ENCODE measurements at regions not wholly inside any gene's neighbourhood (a gene's known extent, or its start where the extent isn't known, plus 50 kb on each side); places are given as distances from the start of the nearest gene placed in this dataset.
"Not testable (repeated sequence)": the region's sequence is repeated elsewhere in the genome, so short reads cannot be mapped to it uniquely, and the experiment has no call there.

DNA sequence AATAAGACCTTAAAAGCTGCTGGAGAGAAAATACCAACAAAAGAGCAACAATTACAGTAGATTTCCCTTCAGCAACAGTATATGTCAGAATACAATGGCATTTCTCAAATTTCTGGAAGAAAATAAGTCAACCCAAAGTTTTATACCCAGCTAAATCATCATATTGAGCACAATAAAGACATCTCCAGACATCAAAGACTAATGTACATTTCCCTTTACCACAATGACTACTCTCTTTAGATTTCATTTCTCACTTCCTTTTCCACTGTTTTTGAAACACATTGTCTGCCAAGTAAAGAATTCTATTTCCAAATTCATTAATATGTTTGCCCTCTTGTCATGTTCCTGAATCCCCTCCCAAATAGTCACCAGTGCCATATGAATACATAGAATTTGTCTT is 111.4 kb downstream of the POU4F1 start:
- Histone ChIP-seq H3K4me1 (ENCODE audit: insufficient read depth, low read length, poor library complexity, severe bottlenecking) (no peaks in the 10 kb centered on the region), H2AFZ (ENCODE audit: low read length) (no peak overlapping the region), H3K27me3 (ENCODE audit: insufficient read depth, low read length, poor library complexity, severe bottlenecking) (no peaks in the 10 kb centered on the region), H3K9ac (ENCODE audit: low read depth, low read length, poor library complexity, severe bottlenecking) (no peak overlapping the region), H3K9me2 (replicated peaks; ENCODE audit: low read depth, low read length) (no peaks in the 10 kb centered on the region), H3K4me3 (ENCODE audit: low read length, poor library complexity, severe bottlenecking) (no peak overlapping the region), H3K79me2 (ENCODE audit: insufficient read depth, low read length) (no peaks in the 10 kb centered on the region), H3K4me2 (ENCODE audit: low read depth, low read length, poor library complexity, severe bottlenecking) (no peak overlapping the region), H4K20me1 (ENCODE audit: insufficient read depth, low read length, poor library complexity, severe bottlenecking) (no peaks in the 10 kb centered on the region), H3K9me3 (ENCODE audit: insufficient read depth, low read depth, low read length) (no peaks in the 10 kb centered on the region), H3K36me3 (ENCODE audit: insufficient read depth, low read length) (no peaks in the 10 kb centered on the region), H3F3A (ENCODE audit: low read depth) (no peaks in the 10 kb centered on the region)
- TF ChIP-seq EZH2phosphoT487 (IDR thresholded peaks at IDR 0.05; ENCODE audit: borderline replicate concordance) = no peak
- TF ChIP-seq, protein P1, sequence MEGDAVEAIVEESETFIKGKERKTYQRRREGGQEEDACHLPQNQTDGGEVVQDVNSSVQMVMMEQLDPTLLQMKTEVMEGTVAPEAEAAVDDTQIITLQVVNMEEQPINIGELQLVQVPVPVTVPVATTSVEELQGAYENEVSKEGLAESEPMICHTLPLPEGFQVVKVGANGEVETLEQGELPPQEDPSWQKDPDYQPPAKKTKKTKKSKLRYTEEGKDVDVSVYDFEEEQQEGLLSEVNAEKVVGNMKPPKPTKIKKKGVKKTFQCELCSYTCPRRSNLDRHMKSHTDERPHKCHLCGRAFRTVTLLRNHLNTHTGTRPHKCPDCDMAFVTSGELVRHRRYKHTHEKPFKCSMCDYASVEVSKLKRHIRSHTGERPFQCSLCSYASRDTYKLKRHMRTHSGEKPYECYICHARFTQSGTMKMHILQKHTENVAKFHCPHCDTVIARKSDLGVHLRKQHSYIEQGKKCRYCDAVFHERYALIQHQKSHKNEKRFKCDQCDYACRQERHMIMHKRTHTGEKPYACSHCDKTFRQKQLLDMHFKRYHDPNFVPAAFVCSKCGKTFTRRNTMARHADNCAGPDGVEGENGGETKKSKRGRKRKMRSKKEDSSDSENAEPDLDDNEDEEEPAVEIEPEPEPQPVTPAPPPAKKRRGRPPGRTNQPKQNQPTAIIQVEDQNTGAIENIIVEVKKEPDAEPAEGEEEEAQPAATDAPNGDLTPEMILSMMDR (conservative IDR thresholded peaks at IDR 0.05; ENCODE audit: low read length) = no peak

DNA sequence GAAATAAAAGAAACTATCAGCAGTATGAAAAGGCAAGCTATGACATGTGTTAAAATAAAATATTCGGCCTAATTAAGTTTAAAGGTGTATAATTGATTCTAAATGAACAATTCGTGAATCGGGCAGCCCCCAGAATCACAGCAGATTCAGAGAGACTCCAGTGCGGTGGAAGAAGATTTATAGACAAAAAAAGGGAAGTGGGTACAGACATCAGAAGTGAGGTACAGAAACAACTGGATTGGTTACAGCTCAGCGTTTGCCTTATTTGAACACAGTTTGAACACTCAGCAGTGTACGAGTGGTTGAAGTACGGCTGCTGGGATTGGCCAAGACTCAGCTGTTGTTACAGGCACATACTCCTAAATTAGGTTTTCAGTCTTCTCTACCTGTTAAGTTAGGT is 113.1 kb downstream of the POU4F1 start:
- not testable (repeated sequence) for H3F3A ChIP-seq (ENCODE audit: low read depth); H4K20me1 ChIP-seq (ENCODE audit: insufficient read depth, low read length, poor library complexity, severe bottlenecking); H3K9me3 ChIP-seq (ENCODE audit: insufficient read depth, low read depth, low read length)

DNA sequence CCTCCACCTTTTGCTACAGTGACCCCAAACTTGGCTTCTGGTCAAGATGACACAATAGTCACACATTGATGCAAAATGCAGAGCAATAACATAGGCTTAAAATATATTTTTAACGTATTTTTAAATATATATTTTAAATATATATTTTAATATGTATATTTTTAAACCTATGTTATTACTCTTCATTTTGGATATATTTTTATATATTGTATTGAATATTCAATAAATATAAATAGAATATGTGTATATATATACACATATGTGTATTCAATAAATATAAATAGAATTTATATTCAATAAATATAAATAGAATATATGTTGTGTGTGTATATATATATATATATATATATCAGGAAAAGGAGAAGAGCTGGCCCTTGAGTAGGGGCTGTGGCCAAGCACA is 115.6 kb downstream of the POU4F1 start:
- no peaks in the 10 kb centered on the region for H3K79me2 ChIP-seq (ENCODE audit: insufficient read depth, low read length)
- TF ChIP-seq, protein P1 (conservative IDR thresholded peaks at IDR 0.05; ENCODE audit: low read length) = no peak
- TF ChIP-seq EZH2phosphoT487 (IDR thresholded peaks at IDR 0.05; ENCODE audit: borderline replicate concordance) = no peak
- no peak overlapping the region for H2AFZ ChIP-seq (ENCODE audit: low read length)
- H3K36me3 ChIP-seq (ENCODE audit: insufficient read depth, low read length) = no peaks in the 10 kb centered on the region
- no peaks in the 10 kb centered on the region for H4K20me1 ChIP-seq (ENCODE audit: insufficient read depth, low read length, poor library complexity, severe bottlenecking)
- H3F3A ChIP-seq (ENCODE audit: low read depth) = no peaks in the 10 kb centered on the region
- H3K27me3 ChIP-seq (ENCODE audit: insufficient read depth, low read length, poor library complexity, severe bottlenecking) = no peaks in the 10 kb centered on the region
- no peak overlapping the region for H3K9ac ChIP-seq (ENCODE audit: low read depth, low read length, poor library complexity, severe bottlenecking)
- no peaks in the 10 kb centered on the region for H3K9me2 ChIP-seq (replicated peaks; ENCODE audit: low read depth, low read length)
- H3K4me2 ChIP-seq (ENCODE audit: low read depth, low read length, poor library complexity, severe bottlenecking) = no peak overlapping the region
- no peaks in the 10 kb centered on the region for H3K9me3 ChIP-seq (ENCODE audit: insufficient read depth, low read depth, low read length)
- H3K4me1 ChIP-seq (ENCODE audit: insufficient read depth, low read length, poor library complexity, severe bottlenecking) = no peaks in the 10 kb centered on the region
- H3K4me3 ChIP-seq (ENCODE audit: low read length, poor library complexity, severe bottlenecking) = no peak overlapping the region

More for the DNA sequence above, 113.1 kb downstream of the POU4F1 start:
- H3K4me2 ChIP-seq (ENCODE audit: low read depth, low read length, poor library complexity, severe bottlenecking); H2AFZ ChIP-seq (ENCODE audit: low read length); H3K4me3 ChIP-seq (ENCODE audit: low read length, poor library complexity, severe bottlenecking); H3K4me1 ChIP-seq (ENCODE audit: insufficient read depth, low read length, poor library complexity, severe bottlenecking); H3K79me2 ChIP-seq (ENCODE audit: insufficient read depth, low read length); H3K36me3 ChIP-seq (ENCODE audit: insufficient read depth, low read length); H3K27me3 ChIP-seq (ENCODE audit: insufficient read depth, low read length, poor library complexity, severe bottlenecking); H3K9ac ChIP-seq (ENCODE audit: low read depth, low read length, poor library complexity, severe bottlenecking); H3K9me2 ChIP-seq (replicated peaks; ENCODE audit: low read depth, low read length): not testable (repeated sequence)

DNA sequence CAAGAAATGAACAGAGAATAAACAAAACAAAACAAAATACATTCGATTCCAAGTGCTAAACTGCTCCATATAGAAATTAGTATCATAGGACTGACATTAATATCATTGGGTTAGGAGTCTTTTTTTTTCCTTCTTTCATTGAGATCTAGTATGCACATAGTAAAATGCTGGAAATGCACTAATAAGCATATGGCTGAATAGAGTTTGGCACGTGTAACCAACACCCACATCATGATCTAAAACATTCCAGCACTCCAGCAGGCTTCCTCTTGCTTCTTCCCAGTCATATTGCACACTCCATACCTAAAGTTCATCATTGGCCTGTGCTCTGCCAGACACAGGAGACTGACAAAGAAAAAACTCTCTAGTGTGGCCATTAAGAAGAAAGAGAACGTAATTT is 117.5 kb downstream of the POU4F1 start:
- H3K9me3 ChIP-seq (ENCODE audit: insufficient read depth, low read depth, low read length) = no peaks in the 10 kb centered on the region
- H3K36me3 ChIP-seq (ENCODE audit: insufficient read depth, low read length) = no peaks in the 10 kb centered on the region
- no peaks in the 10 kb centered on the region for H3K27me3 ChIP-seq (ENCODE audit: insufficient read depth, low read length, poor library complexity, severe bottlenecking)
- no peak overlapping the region for H3K4me3 ChIP-seq (ENCODE audit: low read length, poor library complexity, severe bottlenecking)
- no peaks in the 10 kb centered on the region for H3K4me1 ChIP-seq (ENCODE audit: insufficient read depth, low read length, poor library complexity, severe bottlenecking)
- H3F3A ChIP-seq (ENCODE audit: low read depth) = no peaks in the 10 kb centered on the region
- H3K9me2 ChIP-seq (replicated peaks; ENCODE audit: low read depth, low read length) = no peaks in the 10 kb centered on the region
- no peak overlapping the region for H2AFZ ChIP-seq (ENCODE audit: low read length)
- no peaks in the 10 kb centered on the region for H4K20me1 ChIP-seq (ENCODE audit: insufficient read depth, low read length, poor library complexity, severe bottlenecking)
- H3K9ac ChIP-seq (ENCODE audit: low read depth, low read length, poor library complexity, severe bottlenecking) = no peak overlapping the region
- TF ChIP-seq EZH2phosphoT487 (IDR thresholded peaks at IDR 0.05; ENCODE audit: borderline replicate concordance) = no peak
- TF ChIP-seq, protein P1 (conservative IDR thresholded peaks at IDR 0.05; ENCODE audit: low read length) = no peak
- H3K4me2 ChIP-seq (ENCODE audit: low read depth, low read length, poor library complexity, severe bottlenecking) = no peak overlapping the region
- no peaks in the 10 kb centered on the region for H3K79me2 ChIP-seq (ENCODE audit: insufficient read depth, low read length)

Measured in Loucy (cell line).